GM06990 (cell line): ENCODE measurements at regions not wholly inside any gene's neighbourhood (a gene's known extent, or its start where the extent isn't known, plus 50 kb on each side); places are given as distances from the start of the nearest gene placed in this dataset.

Experiments
- DNase-seq: peaks from one replicate; pipeline ENCODE4 v3.0.0-alpha.2; 2011; ENCODE audit not compliant: insufficient read length; ENCODE audit errors: extremely low read depth
- H3K27me3 ChIP-seq: replicated peaks from 2 replicates; pipeline ENCODE4 v1.6.0; 2011; ENCODE audit warnings: low read length; ENCODE audit not compliant: control insufficient read depth, insufficient read depth
- H3K36me3 ChIP-seq: 2 replicates; pipeline ENCODE4 v1.5.1; 2011; ENCODE audit warnings: low read length; ENCODE audit not compliant: control insufficient read depth, insufficient read depth
- H3K4me3 ChIP-seq: replicated peaks from 2 replicates; pipeline ENCODE4 v1.5.1; 2011; ENCODE audit warnings: low read depth, mild to moderate bottlenecking, control low read depth, low read length
- TF ChIP-seq, protein P1 (sequence below): IDR thresholded peaks from 2 replicates; pipeline ENCODE4 v1.5.1; 2011; ENCODE audit warnings: low read length, control low read depth, mild to moderate bottlenecking, inconsistent platforms; ENCODE audit not compliant: insufficient read depth, poor library complexity, severe bottlenecking

DNA sequence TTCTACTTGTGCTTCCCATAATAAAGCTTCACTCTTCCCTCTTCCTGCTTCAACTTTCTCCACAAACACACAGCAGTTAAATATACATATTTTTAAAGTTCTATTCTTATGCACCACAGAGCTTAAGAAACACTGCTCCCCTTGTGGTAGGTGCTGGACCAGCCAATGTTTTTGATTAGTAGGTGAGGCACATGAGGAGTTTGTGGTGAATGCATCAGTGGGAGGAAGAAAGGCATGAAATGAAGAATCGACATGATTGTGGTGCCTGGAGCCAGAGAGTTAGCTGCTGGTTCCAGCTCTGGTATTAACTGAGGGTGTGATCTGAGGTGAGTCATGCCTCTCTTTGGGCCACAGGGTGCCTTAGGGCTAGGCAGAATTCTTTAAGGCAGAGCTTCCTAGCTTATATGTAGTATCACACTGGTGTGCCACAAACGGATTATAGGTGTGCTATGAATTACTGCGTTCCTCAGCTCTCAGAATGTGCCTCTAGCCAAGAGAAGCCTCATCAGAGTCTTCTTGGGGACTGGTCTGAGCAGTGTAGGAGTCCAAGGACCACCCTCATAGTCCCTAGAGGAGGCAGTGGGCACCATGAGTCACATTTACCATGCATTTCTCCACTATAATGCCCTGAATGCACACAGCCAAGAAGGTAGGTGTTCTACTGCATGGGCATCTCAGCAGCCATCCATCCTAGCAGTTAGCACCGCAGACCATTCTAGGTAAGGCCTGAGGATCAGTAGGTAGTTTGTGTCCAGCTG is 97.4 kb upstream of the SGIP1 start:
- TF ChIP-seq, protein P1, sequence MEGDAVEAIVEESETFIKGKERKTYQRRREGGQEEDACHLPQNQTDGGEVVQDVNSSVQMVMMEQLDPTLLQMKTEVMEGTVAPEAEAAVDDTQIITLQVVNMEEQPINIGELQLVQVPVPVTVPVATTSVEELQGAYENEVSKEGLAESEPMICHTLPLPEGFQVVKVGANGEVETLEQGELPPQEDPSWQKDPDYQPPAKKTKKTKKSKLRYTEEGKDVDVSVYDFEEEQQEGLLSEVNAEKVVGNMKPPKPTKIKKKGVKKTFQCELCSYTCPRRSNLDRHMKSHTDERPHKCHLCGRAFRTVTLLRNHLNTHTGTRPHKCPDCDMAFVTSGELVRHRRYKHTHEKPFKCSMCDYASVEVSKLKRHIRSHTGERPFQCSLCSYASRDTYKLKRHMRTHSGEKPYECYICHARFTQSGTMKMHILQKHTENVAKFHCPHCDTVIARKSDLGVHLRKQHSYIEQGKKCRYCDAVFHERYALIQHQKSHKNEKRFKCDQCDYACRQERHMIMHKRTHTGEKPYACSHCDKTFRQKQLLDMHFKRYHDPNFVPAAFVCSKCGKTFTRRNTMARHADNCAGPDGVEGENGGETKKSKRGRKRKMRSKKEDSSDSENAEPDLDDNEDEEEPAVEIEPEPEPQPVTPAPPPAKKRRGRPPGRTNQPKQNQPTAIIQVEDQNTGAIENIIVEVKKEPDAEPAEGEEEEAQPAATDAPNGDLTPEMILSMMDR, result peak; percentile 64
- DNase-seq, result peak; percentile 53
- H3K4me3 ChIP-seq, result no peak overlapping the region

GRCh38 chr1:66437136-66437401 is 96.9 kb upstream of the SGIP1 start:
- Histone ChIP-seq H3K27me3 (no peaks in the 10 kb centered on the region), H3K4me3 (no peak overlapping the region), H3K36me3 (no peaks in the 10 kb centered on the region)
- TF ChIP-seq, protein P1, result no peak
- DNase-seq, result no peak

More for the DNA sequence above, 97.4 kb upstream of the SGIP1 start:
- Histone ChIP-seq H3K27me3 (no peaks in the 10 kb centered on the region), H3K36me3 (no peaks in the 10 kb centered on the region)

DNA sequence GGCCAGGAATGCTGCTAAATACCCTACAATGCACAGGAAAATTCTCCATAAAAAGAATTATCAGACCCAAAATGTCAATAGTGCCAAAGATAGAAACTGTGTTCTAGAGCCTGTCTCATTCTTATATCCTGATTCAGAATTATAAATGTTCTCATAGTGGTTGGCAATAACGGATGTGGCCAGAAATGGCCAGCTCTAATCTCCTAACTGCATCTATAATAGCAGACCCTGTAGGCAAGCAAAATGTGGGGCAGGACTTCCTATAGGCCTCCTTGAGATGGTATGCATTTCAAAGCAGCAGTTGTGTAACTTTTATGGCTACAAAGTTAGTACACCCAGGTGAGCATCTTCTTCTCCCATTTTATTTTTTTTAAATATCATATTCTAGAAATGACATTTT is 95.9 kb upstream of the SGIP1 start:
- Histone ChIP-seq H3K27me3 (no peaks in the 10 kb centered on the region), H3K4me3 (no peak overlapping the region), H3K36me3 (no peaks in the 10 kb centered on the region)
- TF ChIP-seq, protein P1, result no peak
- no peak for DNase-seq

DNA sequence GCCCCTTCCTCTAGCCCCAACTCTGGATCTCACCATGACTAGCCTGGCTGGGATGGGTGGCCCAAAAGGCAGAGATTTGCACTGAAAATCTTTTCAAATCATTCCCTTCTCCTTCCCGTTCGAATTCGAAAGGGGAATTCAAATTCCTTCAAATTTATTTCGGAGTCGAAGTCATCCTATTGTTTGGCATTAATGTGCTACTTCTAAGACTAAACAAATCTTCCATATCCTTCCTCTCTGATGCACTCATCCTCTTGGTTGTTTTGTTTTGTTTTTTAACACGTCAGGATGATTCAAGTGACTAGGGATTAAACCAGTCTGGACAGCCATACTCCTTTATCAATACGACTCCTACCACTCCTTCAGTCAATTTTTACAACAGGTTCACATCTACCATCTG is 95.5 kb upstream of the SGIP1 start:
- no peak overlapping the region; the same call in 1 of the 2 replicates for H3K4me3 ChIP-seq

GRCh38 chr1:66439031-66439740 is 94.8 kb upstream of the SGIP1 start:
- no peak overlapping the region; the same call in 1 of the 2 replicates for H3K4me3 ChIP-seq
- TF ChIP-seq, protein P1, result no peak
- DNase-seq, result peak; percentile 72

More for the DNA sequence above, 95.5 kb upstream of the SGIP1 start:
- TF ChIP-seq, protein P1, result no peak
- H3K27me3 ChIP-seq, result no peaks in the 10 kb centered on the region
- H3K36me3 ChIP-seq, result no peaks in the 10 kb centered on the region
- DNase-seq, result no peak

More at GRCh38 chr1:66439031-66439740, 94.8 kb upstream of the SGIP1 start:
- Histone ChIP-seq H3K27me3 (no peaks in the 10 kb centered on the region), H3K36me3 (no peaks in the 10 kb centered on the region)
